Right lung (tissue), 2 donors: ENCODE measurements at regions not wholly inside any gene's neighbourhood (a gene's known extent, or its start where the extent isn't known, plus 50 kb on each side); places are given as distances from the start of the nearest gene placed in this dataset.

ENCODE experiments used
- DNase-seq, 2 donors: peaks; one replicate each; pipeline ENCODE4 v3.0.0-alpha.2; 2013

GRCh38 chr14:32022938-32023466 lies 54.1 kb upstream of the ARHGAP5 start:
- DNase-seq, result no peak

- DNase-seq, result no peak
Measured at GRCh38 chr14:32023540-32023939, 53.6 kb upstream of the ARHGAP5 start.

GRCh38 chr14:32027255-32027939 lies 49.7 kb upstream of the ARHGAP5 start:
- DNase-seq, result no peak
